Stimulated activated CD4-positive, alpha-beta T cell treated with anti-CD3 and anti-CD28 coated beads, Interleukin-15, amount 100 ng/mL, for 24 hours (primary cell): ENCODE measurements at regions not wholly inside any gene's neighbourhood (a gene's known extent, or its start where the extent isn't known, plus 50 kb on each side); places are given as distances from the start of the nearest gene placed in this dataset.
"Not testable (repeated sequence)": the region's sequence is repeated elsewhere in the genome, so short reads cannot be mapped to it uniquely, and the experiment has no call there.

Experiments used
- DNase-seq: peaks from one replicate; pipeline ENCODE4 v3.0.0-alpha.2; 2020

DNA sequence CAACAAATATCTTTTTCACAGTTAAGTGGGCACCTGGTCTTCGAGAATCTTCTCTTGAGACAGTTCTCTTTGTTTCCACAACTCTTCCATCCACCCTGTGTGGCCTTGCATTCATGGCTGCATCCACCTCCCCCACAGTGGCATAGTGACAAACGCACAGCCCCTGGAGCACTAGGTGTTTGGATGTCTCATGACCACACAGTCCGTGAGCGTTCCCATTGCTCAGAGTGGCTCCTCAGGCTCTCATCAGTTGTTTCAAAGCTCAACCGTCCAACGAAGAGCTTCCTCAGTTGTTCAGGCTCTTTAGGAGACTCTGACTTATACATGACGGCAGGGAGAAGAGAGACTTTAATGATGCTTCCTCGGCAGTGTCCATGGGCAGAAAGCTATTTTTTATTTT lies 191.6 kb downstream of the CDRT15L2 start:
- no peak for DNase-seq

- no peak for DNase-seq
Measured at GRCh38 chr17:20774472-20775135, 195.1 kb downstream of the CDRT15L2 start.

DNA sequence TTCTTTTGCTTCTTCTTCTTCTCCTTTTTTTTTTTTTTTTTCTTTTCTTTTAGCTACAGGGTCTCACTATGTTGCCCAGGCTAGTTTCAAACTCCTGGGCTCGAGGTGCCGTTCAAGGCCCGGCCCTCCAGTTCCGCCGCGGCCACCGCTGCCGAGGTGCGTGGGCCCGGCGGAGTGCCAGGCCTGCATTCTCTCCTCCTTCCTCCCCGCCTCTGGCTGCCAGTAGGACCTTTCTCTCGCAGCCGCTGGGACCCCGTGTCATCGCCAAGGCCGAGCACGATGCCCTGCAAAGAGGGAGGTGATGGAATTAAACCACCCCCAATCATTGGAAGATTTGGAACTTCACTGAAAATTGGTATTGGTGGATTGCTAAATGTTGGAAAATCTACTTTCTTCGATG lies 195.8 kb downstream of the CDRT15L2 start:
- no peak for DNase-seq

- no peak for DNase-seq
Measured at GRCh38 chr17:20779521-20779920, 200.0 kb downstream of the CDRT15L2 start.

DNA sequence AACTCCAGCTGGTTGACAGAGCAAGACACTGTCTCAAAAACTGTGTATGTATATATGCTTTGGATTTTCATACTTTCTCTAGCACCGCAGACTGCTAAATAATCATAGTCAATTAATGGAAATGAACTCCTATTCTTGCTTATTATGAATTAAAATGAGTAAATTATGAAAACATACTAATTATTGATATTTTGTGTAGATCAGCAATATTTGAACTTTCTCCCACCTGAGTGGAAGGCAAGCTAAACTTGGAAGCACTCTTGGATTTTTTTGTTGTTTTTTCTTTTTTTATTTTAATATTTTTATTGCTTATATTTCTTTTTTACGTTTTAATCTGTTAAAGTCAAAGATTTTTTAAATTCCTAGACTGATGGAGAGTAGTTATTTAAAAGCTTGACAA lies 201.7 kb downstream of the CDRT15L2 start:
- DNase-seq = no peak

DNA sequence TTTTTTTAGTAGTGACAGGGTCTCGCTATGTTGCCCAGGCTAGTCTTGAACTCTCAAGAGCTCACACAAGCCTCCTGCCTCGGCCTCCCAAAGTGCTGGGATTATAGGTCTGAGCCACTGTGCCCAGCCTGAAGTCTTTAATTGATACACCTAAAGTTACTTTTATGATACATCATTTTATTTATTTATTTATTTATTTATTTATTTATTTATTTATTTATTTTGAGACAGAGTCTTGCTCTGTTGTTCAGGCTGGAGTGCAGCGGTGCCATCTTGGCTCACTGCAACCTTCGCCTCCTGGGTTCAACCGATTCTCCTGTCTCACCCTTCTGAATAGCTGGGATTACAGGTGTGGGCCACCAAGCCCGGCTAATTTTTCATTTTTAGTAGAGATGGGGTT lies 202.3 kb downstream of the CDRT15L2 start:
- DNase-seq = not testable (repeated sequence)

- no peak for DNase-seq
Measured at GRCh38 chr17:20783091-20783490, 203.6 kb downstream of the CDRT15L2 start.

- DNase-seq = no peak
Measured at GRCh38 chr17:20784100-20784665, 204.7 kb downstream of the CDRT15L2 start.

DNA sequence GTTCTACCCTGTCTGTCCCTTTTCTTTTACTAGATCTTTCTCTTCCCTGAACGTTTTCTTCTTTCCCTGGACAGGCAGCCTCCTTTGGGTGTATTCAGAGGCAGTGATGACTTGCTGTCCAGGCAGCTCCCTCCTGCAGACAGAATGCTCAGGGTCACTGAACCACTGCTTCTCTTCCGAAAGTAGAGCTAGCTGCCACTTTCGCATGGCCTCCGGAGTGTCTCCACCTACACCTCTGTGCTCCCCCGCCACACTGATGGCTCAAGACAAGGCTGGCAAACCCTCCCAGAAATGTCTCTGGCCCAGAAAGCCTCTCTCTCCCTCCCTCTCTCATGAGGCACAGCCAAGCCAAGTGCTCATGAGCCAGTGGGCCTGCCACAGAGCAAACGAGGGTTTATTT lies 207.8 kb downstream of the CDRT15L2 start:
- no peak for DNase-seq

DNA sequence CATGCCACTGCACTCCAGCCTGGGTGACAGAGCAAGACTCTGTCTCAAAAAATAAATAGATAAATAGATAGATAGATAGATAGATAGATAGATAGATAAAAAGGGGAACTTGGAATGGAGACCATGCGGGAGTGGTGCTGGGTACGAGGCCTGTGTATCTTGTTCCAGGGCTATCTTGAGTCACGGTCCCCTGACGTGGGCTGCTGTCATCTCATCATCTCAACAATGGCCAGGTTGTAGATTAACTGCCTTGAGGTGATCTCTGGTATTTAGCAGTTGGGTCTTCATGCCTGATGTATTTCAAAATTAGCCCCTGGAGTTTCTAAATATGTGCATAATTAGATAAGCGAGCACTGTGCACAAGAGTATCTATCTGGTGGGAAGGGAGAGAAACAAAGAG lies 212.1 kb downstream of the CDRT15L2 start:
- DNase-seq = no peak

- not testable (repeated sequence) for DNase-seq
Measured at GRCh38 chr17:20794532-20794931, 215.0 kb downstream of the CDRT15L2 start.

DNA sequence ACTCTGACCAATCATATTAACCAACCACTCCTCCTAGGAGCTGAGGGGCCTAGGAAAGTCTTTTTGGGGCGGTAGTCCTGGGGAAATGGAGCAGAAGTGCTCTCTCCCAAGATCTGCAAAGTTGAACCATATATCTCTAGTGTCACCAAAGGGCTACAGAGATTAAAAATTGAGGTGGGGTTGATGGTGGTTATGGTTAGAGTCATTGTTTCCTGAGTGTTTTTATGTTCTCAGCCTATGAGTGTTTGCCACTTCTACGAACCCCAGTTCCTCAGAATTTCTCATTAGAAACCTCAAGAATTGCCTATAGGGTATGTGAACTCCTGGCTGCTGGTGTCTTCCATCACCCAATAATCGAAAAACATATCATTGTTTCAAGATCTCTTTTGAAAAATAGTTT lies 217.8 kb downstream of the CDRT15L2 start:
- no peak for DNase-seq

- DNase-seq = no peak
Measured at GRCh38 chr17:20800146-20800545, 220.6 kb downstream of the CDRT15L2 start.

GRCh38 chr17:20805751-20806150 lies 226.2 kb downstream of the CDRT15L2 start:
- no peak for DNase-seq

DNA sequence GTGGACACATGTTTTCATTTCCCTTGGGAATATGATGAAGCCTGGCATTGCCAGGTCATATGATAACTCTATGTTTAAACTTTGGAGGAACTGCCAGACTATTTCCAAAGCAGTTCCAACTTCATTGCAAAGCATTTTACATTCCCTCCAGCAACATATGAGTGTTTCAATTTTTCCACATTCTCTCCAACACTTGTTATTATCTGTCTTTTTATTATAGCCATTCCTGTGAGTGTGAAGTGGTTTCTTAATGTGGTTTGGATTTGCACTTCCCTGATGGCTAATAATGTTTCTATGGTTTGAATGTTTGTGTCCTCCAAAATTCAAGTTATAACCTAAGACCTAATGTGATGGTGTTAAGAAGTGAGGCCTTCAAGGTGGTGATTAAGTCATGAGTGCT lies 228.0 kb downstream of the CDRT15L2 start:
- not testable (repeated sequence) for DNase-seq

DNA sequence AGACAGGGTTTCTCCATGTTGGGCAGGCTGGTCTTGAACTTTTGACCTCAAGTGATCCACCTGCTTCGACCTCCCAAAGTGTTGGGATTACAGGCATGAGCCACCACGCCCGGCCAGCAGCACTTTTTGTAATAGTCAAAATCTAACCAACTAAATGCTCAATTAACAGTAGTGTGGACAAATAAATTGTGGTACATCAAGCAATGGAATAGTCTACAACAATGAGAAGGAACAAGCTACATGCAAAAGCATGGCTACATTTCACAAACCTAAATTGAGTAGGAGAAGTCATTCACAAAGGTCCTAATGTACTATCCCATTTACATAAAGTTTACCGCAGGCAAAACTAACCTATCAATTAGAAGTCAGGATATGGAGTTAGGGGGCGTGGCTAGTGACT lies 227.4 kb downstream of the USP22 start:
- not testable (repeated sequence) for DNase-seq

- DNase-seq = no peak
Measured at GRCh38 chr17:20823905-20824304, 218.9 kb downstream of the USP22 start.

DNA sequence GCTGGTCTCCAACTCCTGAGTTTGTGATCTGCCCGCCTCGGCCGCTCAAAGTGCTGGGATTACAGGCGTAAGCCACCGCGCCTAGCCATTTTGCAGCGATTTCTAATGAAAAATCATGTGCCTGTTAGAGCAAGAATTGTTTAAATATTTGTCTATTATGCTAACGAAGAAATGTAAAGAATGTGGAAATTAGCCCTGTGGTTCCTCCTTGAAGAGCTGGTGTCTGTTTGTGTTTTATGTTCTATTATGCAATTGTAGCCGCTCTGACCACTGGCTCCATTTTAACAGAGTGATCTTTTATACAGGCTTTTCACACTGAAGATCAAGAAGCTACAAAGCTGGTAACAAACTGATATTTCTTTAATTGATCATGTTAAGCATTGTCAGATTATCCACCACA lies 217.3 kb downstream of the USP22 start:
- no peak for DNase-seq

DNA sequence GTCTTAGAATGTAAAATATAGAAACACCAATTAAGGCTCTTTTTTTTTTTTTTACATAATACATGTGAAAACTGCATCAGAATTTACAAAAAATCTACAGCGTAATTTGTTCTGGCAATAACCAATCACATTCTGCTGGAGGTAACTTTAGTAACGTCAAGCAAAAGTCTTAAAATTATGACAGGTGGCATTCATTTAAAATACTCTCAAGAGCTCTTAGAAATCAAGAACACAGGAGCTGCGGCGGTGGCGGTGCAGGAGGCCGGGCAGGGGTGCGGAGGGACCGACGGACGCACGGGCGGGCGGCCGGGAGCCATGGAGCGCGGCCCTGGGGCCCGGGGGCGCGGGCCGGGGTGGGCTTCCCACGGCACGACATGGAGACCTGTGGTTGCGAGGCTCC lies 202.4 kb downstream of the USP22 start:
- not testable (repeated sequence) for DNase-seq

DNA sequence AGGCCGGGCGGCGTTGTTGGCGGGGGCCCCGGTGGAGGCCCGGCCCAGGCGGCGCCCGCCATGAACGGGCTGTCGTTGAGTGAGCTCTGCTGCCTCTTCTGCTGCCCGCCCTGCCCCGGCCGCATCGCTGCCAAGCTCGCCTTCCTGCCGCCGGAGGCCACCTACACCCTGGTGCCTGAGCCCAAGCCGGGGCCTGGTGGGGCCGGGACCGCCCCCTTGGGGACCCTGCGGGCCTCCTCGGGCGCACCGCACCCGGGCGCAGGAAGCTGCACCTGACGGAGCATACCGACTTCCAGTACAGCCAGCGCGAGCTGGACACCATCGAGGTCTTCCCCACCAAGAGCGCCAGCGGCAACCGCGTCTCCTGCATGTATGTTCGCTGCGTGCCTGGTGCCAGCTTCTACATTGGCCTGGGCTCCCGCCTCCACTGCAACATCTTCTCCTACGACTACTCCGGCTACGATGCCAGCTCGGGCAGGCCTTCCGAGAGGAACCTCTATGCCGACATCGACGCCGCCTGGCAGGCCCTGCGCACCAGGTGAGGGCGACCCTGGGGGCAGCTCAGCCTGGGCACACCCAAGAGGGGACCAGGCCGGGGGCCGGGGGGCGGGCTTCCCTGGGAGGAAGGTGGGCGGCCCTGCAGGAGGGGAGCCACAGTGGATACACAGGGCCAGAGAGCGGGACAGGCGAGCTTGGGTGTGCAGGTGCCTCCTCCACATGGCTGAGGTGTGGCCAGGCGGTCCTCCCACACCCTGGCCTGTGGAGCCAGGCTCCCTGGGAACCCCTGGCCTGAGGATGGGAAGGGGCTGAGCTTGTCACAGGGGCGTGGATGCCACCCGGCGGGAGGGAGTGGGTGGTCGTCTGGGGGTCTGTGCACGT lies 201.6 kb downstream of the USP22 start:
- peak; percentile 11 for DNase-seq

DNA sequence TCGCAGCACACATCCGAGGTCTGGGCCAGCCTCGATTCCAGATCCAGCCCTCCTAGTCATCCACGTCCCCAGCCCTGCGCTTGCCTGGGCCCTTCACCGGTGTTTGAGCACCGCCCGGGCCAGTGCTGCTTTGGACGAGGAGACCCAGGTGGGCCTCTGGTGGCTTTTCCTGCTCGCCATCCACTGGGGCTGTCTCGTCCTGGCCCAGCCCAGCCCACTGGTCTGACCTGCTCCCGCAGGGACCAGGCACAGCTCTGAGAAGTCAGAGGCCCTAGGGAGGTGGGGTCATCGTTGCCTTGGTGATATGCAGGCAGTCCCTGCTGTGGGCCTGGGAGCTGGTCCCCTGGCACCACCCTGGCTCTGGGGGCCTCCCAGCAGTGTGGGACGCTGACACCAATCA lies 200.8 kb downstream of the USP22 start:
- not testable (repeated sequence) for DNase-seq

DNA sequence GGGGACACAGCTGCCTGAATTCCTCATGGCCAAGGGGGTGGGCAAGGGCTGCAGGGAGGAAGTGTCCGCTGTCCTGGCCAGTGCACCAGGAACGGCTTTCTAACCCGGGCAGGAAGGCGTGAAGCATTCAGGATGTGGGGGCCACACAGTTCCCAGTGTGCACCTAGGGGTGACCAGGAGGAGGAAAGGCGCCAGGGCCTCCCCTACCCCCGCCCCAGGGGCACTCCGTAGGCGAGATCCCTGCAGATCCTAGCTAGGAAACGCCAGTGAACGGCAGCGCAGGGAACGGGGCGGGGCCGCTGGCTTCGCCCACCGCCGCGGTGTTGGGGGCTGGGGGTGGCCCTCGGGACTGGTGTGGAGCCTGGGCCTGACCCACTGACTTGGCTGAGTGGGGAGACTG lies 199.6 kb downstream of the USP22 start:
- not testable (repeated sequence) for DNase-seq

GRCh38 chr17:20843799-20844553 lies 198.8 kb downstream of the USP22 start:
- DNase-seq = peak; percentile 73
